ENCODE measurements at regions not wholly inside any gene's neighbourhood (a gene's known extent, or its start where the extent isn't known, plus 50 kb on each side); places are given as distances from the start of the nearest gene placed in this dataset.

DNA sequence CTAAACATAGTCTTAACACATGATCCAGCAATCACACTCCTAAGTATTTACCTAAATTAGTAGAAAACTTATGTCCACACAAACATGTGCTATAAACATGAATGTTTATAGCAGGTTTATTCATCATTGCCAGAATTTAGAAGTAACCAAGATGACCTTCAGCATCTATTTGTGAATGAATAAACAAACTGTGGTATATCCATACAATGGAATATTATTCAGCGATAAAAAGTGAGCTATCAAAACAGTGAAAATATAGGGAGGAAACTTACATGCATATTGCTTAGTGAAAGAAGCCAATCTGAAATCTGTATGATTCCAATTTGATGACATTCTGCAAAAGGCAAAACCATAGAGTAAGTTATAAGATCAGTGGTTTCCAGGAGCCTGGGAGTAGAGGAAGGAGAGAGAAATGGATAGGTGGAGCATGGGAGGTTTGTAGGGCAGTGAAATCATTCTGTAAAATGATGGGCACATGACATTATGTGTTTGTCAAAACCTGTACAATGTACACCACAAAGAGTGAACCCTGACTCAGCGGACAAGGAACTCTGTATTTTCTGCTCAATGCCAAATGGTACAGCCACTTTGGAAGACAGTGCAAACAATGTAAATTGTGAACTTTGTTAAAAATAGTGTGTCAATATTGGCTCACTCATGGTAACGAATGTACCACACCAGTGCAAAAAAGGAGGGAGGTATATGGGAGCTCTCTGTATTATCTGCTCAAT is 61.9 kb upstream of the IGFBP2 start:
- H3K9me3 ChIP-seq (ENCODE audit: low read depth), result no peaks in the 10 kb centered on the region
- H3K27ac ChIP-seq, result no peak overlapping the region
- H3K4me1 ChIP-seq (ENCODE audit: low read depth), result peaks cover 3% of the 10 kb centered on the region
- DNase-seq (ENCODE audit: low read depth in 1 of 2, low spot score in 1 of 2), result no peak
- H3K4me3 ChIP-seq, result no peak overlapping the region
- TF ChIP-seq, protein P1, sequence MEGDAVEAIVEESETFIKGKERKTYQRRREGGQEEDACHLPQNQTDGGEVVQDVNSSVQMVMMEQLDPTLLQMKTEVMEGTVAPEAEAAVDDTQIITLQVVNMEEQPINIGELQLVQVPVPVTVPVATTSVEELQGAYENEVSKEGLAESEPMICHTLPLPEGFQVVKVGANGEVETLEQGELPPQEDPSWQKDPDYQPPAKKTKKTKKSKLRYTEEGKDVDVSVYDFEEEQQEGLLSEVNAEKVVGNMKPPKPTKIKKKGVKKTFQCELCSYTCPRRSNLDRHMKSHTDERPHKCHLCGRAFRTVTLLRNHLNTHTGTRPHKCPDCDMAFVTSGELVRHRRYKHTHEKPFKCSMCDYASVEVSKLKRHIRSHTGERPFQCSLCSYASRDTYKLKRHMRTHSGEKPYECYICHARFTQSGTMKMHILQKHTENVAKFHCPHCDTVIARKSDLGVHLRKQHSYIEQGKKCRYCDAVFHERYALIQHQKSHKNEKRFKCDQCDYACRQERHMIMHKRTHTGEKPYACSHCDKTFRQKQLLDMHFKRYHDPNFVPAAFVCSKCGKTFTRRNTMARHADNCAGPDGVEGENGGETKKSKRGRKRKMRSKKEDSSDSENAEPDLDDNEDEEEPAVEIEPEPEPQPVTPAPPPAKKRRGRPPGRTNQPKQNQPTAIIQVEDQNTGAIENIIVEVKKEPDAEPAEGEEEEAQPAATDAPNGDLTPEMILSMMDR (IDR thresholded peaks at IDR 0.05; ENCODE audit: low read depth, low read length), result no peak
- H3K27me3 ChIP-seq, result no peaks in the 10 kb centered on the region
- no peaks in the 10 kb centered on the region for H3K36me3 ChIP-seq

DNA sequence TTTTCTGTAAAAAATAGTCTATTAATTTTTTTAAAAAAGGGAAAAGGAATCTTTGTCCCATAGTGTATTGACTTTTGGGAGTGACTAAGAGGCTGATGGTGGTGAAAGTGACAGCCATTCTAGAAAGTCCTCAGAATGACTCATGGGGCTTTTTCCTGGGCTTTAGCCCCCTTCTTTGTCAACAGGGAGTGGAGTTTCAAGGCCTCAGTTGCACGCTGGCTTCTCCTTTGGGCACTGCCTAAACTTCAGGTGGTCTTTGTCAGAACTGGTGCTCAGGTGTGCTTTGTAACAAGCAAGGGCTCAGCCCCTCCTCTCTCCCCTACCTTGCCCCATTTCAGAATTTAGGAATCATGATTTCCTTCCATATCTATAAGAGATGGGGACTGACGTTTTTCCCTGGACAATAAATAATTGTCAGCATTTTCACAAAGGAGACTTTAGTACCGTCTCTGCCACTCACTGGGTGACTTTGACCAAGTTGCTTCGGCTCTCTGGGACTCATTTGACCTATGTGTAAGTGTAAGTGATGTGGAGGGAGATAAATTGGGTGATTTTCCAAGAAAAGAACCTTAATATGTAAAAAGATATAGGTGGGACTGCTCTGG is 61.2 kb upstream of the IGFBP2 start:
- Histone ChIP-seq H3K9me3 (ENCODE audit: low read depth) (no peaks in the 10 kb centered on the region), H3K27ac (no peak overlapping the region), H3K4me3 (no peak overlapping the region), H3K27me3 (no peaks in the 10 kb centered on the region), H3K36me3 (no peaks in the 10 kb centered on the region), H3K4me1 (ENCODE audit: low read depth) (peaks cover 3% of the 10 kb centered on the region)
- DNase-seq (ENCODE audit: low read depth in 1 of 2, low spot score in 1 of 2), result no peak
- TF ChIP-seq, protein P1 (IDR thresholded peaks at IDR 0.05; ENCODE audit: low read depth, low read length), result no peak

DNA sequence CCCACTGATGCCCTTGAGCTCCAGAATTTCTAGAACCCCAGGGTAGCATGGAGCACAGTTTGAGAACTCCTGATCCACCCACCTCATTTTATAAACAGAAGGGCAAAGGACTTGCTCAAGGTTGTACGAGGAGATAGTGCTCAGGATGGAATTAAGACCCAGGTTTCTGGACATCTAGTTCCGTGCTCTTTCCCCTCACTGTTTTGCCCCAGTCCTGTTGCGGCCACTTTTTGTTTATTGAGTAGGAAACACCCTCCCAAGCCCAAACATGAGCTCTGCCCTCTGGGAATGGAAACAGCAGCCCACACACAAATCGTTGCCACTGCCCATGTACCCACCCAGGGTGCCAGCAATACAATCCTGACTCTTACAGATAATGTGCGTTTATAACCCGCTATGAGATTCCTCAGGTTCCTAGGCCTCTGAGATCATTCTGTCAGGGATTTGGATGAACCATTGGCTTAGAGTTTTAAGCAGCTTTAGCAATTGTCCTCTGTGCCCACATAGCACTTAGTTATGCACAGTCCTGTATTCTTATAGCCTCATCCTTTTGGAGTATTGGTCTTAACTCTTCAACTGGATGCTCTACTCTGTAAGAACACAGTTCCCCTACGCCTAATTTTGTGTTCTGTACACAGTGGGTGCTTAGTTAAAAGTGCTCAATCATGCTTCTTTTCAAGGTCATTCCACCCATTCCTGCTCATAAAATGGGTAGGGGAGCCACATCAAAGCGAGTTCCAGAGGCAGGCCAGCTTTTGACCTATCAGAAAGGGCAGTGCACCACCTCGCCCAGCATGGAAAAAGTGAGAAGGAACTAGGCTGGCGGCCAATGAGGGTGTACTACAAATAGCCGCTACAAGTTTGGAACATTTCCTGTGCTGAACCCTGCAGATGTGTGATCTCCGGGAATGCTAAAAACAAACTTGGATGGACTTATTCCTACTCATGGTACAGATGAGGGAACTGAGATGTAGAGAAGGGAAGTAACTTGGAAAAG is 60.3 kb upstream of the IGFBP2 start:
- Histone ChIP-seq H3K4me3 (no peak overlapping the region), H3K27ac (no peak overlapping the region)
- TF ChIP-seq, protein P1 (IDR thresholded peaks at IDR 0.05; ENCODE audit: low read depth, low read length), result no peak

DNA sequence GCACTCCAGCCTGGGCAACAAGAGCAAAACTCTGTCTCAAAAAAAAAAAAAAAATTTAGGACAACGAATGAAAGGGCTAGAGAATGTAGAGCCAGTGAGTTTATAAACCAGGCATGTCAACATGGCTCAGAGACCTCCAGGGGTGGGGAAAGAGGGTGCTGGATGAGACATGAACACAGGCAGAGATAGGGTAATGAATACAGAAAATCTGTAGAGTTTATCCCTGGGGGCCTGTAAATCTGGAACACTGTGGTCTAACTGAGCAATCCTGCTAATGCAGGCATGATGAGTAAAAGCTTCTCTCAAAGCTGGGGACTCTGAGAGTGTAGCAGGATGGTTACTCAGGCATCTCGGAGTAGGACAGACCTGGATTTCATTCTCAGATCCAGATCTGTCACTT is 59.2 kb upstream of the IGFBP2 start:
- Histone ChIP-seq H3K9me3 (ENCODE audit: low read depth) (no peaks in the 10 kb centered on the region), H3K4me1 (ENCODE audit: low read depth) (peaks cover 1% of the 10 kb centered on the region), H3K36me3 (no peaks in the 10 kb centered on the region), H3K27me3 (no peaks in the 10 kb centered on the region), H3K4me3 (no peak overlapping the region), H3K27ac (no peak overlapping the region)
- TF ChIP-seq, protein P1 (IDR thresholded peaks at IDR 0.05; ENCODE audit: low read depth, low read length), result no peak
- DNase-seq (ENCODE audit: low read depth in 1 of 2, low spot score in 1 of 2), result no peak

More for the DNA sequence above, 60.3 kb upstream of the IGFBP2 start:
- peak in 1 of 2 donors; percentile 77 for DNase-seq (ENCODE audit: low read depth in 1 of 2, low spot score in 1 of 2)
- no peaks in the 10 kb centered on the region for H3K27me3 ChIP-seq
- H3K4me1 ChIP-seq (ENCODE audit: low read depth), result peaks cover 3% of the 10 kb centered on the region
- H3K36me3 ChIP-seq, result no peaks in the 10 kb centered on the region
- no peaks in the 10 kb centered on the region for H3K9me3 ChIP-seq (ENCODE audit: low read depth)

DNA sequence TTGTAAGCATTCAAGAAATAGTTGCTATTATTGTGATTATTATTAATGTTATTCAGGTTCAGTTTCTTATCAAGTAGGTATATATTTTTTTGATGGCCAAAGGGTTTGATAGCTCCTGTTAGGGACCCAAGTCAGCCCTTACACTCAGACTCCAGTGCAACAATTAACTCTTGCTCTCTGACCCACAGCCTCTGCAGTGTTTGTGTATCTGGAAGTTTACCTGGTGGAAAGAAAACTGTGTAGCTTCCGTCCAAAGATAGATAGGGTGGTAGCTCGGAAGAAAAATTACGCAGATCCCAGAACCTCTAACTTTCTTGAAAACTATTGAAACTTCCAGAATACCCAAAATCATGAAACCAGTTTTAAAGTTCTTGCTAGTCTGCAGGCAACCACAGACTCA is 58.6 kb upstream of the IGFBP2 start:
- H3K4me1 ChIP-seq (ENCODE audit: low read depth), result no peaks in the 10 kb centered on the region
- no peak overlapping the region for H3K27ac ChIP-seq
- no peaks in the 10 kb centered on the region for H3K9me3 ChIP-seq (ENCODE audit: low read depth)
- TF ChIP-seq, protein P1 (IDR thresholded peaks at IDR 0.05; ENCODE audit: low read depth, low read length), result no peak
- DNase-seq (ENCODE audit: low read depth in 1 of 2, low spot score in 1 of 2), result no peak
- no peaks in the 10 kb centered on the region for H3K27me3 ChIP-seq
- H3K36me3 ChIP-seq, result no peaks in the 10 kb centered on the region
- no peak overlapping the region for H3K4me3 ChIP-seq
